HG03457 (cell line): ENCODE measurements at regions not wholly inside any gene's neighbourhood (a gene's known extent, or its start where the extent isn't known, plus 50 kb on each side); places are given as distances from the start of the nearest gene placed in this dataset.
"Not testable (repeated sequence)": the region's sequence is repeated elsewhere in the genome, so short reads cannot be mapped to it uniquely, and the experiment has no call there.

Experiments
- ATAC-seq: cut with Tn5 transposase; IDR thresholded peaks from one replicate; pipeline ENCODE4 v1.9.1; 2021; ENCODE audit warnings: moderate number of reproducible peaks; ENCODE audit not compliant: unreplicated experiment

GRCh38 chr5:89199306-89199705, 316.3 kb upstream of the MEF2C start:
- no peak for ATAC-seq

- no peak for ATAC-seq
Observed at GRCh38 chr5:89191374-89191773, 308.4 kb upstream of the MEF2C start.

DNA sequence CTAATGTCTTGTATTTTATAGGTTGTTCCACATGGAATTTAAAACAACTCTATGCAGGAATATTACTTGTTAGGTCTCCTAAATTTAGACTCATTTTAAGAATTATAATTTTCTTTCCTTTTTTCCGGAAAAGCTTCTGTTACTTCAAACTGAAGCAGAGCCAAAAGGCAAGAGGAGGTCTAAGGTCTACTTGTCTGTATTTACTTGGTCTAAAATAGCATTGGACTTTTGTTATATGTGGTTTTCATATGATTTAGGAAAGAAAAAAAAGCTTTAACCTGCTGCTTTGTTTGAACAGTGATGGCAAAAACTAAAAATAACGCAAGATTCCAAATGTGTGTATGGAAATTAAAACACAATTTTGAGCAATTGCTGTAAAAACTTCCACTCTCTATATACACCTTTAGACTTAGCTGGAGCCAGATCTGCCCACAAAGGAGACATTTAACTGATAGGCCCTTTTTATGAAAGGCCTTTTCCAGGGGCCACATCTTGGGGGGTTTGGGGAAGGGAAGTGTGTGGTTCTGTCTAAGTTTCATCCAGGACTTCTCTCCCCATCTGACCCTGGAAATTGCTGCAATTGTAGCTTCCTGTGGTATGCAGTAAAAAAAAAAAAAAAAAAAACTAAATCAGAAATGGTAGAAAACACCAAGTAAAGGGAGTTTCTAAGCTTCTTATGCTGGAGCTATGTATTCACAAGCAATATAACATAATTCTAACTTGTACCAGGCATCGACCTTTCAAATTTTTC, 307.7 kb upstream of the MEF2C start:
- ATAC-seq = no peak

GRCh38 chr5:89187883-89188465, 305.0 kb upstream of the MEF2C start:
- ATAC-seq = no peak

DNA sequence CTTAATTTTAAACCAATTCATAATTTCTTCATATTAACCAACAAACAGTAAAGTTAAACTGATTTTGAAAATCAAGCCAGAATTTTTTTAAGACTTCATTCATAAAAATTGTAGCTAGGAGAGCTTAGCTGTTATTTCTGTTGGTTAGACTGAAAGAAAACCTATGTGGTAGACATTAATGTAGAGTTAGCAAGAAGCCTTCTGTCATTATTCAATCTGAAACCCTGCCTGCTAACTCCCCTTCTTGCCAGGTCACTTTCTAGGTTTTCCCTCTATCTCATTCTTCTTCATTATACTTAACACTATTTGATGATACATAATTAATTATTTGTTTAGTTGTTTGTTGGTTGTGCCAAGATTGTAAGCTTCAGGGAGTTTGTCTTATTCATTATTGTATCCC, 304.3 kb upstream of the MEF2C start:
- ATAC-seq = no peak

DNA sequence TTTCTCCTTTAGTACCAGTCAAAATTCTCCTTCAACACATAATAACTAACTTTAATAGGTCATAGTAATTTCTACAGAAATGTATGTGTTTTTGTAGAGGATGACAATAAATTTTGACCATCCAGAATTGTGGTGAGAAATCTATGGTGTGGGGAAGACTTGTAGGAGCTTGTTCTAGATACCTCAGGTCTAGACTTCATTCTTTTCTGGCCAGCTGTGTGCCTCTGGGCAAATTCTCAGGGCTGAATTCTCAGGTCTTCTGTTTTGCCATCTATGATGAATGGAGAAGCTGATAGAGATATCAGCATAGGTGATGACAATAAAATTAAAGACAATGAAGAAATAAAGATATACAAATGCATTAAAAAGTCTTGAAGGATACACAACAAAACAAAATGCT, 298.6 kb upstream of the MEF2C start:
- no peak for ATAC-seq

DNA sequence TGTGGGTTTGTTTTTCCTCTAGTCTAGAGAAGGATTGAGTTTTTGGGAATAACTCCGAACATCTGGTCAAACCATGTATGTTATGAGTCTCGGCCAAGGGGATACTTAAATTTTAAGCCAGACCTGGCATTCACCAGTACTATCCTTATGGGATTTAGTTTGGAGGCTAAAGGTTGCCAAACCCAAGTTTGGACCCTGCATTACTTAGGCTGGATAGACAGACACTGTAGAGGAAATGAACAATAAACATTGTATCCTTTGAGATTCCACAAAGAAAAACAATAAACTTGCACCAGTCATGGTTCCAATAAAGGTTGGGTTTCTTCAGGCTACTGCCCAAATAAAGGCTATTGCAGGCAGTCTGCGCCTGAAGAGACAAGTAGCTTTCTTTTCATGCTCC, 296.7 kb upstream of the MEF2C start:
- no peak for ATAC-seq

- ATAC-seq = no peak
Observed at GRCh38 chr5:89178541-89178940, 295.6 kb upstream of the MEF2C start.

- no peak for ATAC-seq
Observed at GRCh38 chr5:89173528-89173927, 290.5 kb upstream of the MEF2C start.

- ATAC-seq = peak; percentile 83
Observed at GRCh38 chr5:89168766-89169165, 285.8 kb upstream of the MEF2C start.

DNA sequence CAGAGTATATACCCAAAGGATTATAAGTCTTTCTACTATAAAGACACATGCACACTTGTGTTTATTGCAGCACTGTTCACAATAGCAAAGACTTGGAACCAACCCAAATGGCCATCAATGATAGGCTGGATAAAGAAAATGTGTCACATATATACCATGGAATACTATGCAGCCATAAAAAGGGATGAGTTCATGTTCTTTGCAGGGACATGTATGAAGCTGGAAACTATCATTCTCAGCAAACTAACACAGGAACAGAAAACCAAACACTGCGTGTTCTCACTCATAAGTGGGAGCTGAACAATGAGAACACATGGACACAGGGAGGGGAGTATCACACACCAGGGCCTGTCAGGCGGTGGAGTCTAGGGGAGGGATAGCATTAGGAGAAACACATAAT, 281.7 kb upstream of the MEF2C start:
- ATAC-seq = not testable (repeated sequence)

- no peak for ATAC-seq
Observed at GRCh38 chr5:89156226-89156625, 273.2 kb upstream of the MEF2C start.

DNA sequence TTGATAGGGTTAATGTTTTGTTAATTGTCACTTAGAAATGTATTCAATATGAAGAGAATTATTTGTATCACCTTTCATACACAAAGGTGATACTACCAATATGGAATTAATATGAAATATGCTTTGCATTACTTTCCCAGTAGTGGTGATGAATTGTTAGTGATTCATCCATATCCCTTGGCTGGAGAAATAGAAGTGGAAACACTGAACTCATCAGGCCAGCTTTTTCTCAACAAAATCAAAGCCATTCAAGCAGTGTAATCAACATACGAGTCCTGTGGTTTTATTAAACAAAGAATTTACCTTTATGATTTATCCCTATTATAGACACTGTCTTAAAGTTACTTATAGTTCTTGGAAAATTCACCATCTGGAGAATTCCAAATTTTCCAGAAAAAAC, 264.0 kb upstream of the MEF2C start:
- no peak for ATAC-seq

DNA sequence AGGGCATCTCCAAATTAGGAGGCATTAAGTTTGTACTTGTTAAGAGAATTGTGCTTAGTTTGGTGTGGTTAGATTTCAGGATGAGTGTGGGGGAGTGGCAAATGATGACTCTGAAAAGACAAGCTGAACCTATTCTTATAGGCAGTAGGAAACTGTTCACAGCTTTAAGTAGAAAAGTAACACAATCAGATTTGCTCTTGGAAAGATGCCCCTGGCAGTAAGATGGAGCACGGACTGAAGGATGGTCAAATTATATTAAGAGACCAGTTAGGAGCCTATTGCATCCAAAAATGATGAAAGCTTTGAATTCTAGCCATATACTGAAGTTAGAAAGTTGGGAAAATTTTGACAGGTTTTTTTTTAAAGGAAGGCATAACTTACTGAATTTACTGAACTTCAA, 254.2 kb upstream of the MEF2C start:
- no peak for ATAC-seq

- no peak for ATAC-seq
Observed at GRCh38 chr5:89133975-89134374, 251.0 kb upstream of the MEF2C start.

DNA sequence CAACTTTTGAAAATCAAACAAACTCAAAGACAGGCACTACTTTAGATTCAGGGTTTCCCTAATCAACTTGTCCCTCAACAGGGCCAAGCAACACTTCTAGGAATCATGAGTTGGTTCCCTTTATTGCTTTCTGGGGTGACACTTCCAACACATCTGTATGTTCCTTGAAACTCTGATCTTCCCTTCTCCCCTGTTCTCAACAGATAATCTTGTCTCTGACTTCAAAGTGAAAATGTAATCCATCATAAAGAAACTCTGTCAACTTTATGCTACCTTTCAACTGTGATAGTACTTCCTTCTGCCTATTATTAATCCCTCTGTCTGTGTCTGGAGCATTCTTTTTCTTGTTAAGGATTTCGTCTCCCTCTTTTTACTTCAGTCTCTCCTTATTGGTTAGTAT, 250.1 kb upstream of the MEF2C start:
- ATAC-seq = no peak

DNA sequence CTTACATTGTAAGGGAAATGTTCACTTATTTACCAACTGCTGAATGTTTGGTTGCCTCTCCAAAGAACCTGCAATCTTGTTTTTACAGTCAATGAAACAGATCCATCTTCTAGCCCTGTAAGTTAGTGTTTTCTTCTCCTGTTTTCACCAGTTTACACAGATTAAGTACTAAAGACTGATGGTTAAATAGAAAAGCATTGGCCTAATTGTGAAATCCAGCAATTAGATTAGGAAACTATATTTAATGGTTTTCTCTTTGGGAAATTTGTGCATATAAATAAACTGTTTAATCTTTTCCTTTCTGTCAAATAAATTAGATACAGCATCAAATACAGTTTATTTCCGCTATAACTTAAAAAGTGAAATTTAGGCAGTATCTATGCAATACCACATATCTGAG, 247.9 kb upstream of the MEF2C start:
- no peak for ATAC-seq

DNA sequence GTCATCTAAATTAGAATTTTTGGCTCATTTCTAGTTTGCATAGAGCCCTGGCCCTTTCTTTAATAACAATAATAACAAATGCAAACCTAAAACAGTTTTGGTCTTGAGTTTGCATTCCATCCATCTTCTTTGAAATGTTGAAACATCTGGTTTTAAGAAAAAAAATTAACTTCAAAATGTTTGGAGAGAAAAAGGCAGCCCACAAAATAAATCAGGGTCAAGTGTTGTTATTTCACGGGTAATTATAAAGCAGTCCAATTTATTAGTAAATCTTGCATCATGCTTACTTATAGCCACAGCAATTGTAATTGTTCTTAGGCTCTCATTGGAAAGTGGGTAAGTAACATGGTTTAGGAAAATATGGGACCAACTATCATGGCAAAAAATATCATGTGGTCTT, 247.0 kb upstream of the MEF2C start:
- no peak for ATAC-seq

GRCh38 chr5:89128906-89129625, 246.1 kb upstream of the MEF2C start:
- ATAC-seq = no peak

DNA sequence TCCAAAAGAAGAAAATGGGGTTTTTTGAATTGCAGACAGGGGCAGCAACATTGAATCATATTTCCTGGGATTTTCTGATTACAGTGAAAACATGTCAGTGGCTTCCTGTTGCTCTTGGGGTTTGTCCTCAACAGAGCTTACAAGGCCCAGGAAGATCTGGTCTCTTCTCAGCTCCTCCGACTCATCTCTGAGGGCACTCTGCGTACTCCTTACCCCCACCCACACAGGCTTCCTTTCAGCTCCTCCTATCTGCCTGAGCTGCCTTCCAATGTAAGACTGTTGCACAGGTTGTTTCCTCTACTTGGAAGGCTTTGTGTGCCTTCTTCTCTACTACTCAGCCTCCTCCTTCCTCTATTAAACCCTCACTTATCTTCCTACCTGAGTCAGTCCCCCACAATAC, 245.1 kb upstream of the MEF2C start:
- ATAC-seq = no peak

GRCh38 chr5:89127191-89127590, 244.2 kb upstream of the MEF2C start:
- ATAC-seq = no peak

GRCh38 chr5:89125372-89125771, 242.4 kb upstream of the MEF2C start:
- ATAC-seq = no peak
